ENCODE measurements at regions not wholly inside any gene's neighbourhood (a gene's known extent, or its start where the extent isn't known, plus 50 kb on each side); places are given as distances from the start of the nearest gene placed in this dataset.

GRCh38 chr4:17284323-17285175 is 227.3 kb downstream of the QDPR start:
- Histone ChIP-seq H3K79me1 (ENCODE audit: low read length) (no peaks in the 10 kb centered on the region), H4K5ac (ENCODE audit: low read length) (no peak overlapping the region), H3K4me3 (ENCODE audit: low read length) (no peak overlapping the region), H2BK5ac (ENCODE audit: low read length) (no peak overlapping the region), H2AK5ac (ENCODE audit: low read length) (no peak overlapping the region), H4K8ac (ENCODE audit: low read depth, low read length) (no peak overlapping the region), H3K79me2 (ENCODE audit: control insufficient read depth, insufficient read depth, low read length) (no peaks in the 10 kb centered on the region), H3K18ac (ENCODE audit: low read length) (no peak overlapping the region), H3K9ac (ENCODE audit: low read length) (no peak overlapping the region), H3K56ac (ENCODE audit: low read length) (no peak overlapping the region), H3K36me3 (ENCODE audit: control insufficient read depth, insufficient read depth, low read length) (no peaks in the 10 kb centered on the region), H3K27me3 (ENCODE audit: insufficient read depth, low read length, poor library complexity) (no peaks in the 10 kb centered on the region), H3K4me2 (ENCODE audit: low read length) (no peak overlapping the region), H3K27ac (ENCODE audit: low read depth, low read length) (no peak overlapping the region), H3K4ac (ENCODE audit: low read depth, low read length) (no peak overlapping the region), H2BK15ac (replicated peaks; ENCODE audit: low read depth) (no peak overlapping the region), H3K23ac (ENCODE audit: low read length) (no peak overlapping the region), H3K4me1 (ENCODE audit: control insufficient read depth, low read depth, low read length) (no peaks in the 10 kb centered on the region), H2BK120ac (ENCODE audit: low read depth, low read length) (no peak overlapping the region)
- no peak for DNase-seq
- no CpG with 5 or more reads among the region's 5 CpGs for WGBS (ENCODE audit: extremely low coverage, insufficient coverage, low lambda C conversion rate)

DNA sequence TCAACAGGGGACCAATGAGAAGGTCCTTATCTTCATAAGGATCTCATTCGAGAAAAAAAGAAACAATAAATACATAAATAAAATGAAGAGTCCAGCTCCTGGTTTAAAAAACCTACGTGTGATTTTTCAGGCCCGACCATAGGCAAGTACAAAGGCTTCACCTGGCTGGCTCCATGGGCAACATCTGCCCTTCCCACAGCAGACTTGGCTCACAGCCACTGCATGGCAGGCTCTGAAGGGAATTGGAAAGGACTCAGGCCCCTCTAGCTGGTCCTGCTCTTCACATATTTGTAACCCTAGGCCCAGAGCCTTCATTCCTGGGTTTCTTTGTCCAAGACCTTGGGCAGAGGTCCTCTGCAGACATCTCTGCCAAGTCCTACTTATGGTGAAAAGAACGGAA is 228.1 kb downstream of the QDPR start:
- H3K79me1 ChIP-seq (ENCODE audit: low read length), result no peaks in the 10 kb centered on the region
- no peak overlapping the region for H4K5ac ChIP-seq (ENCODE audit: low read length)
- no peak overlapping the region for H3K23ac ChIP-seq (ENCODE audit: low read length)
- no peak overlapping the region for H2BK15ac ChIP-seq (replicated peaks; ENCODE audit: low read depth)
- H2BK120ac ChIP-seq (ENCODE audit: low read depth, low read length), result no peak overlapping the region
- H3K18ac ChIP-seq (ENCODE audit: low read length), result no peak overlapping the region
- H3K4me3 ChIP-seq (ENCODE audit: low read length), result no peak overlapping the region
- DNase-seq, result no peak
- no peaks in the 10 kb centered on the region for H3K36me3 ChIP-seq (ENCODE audit: control insufficient read depth, insufficient read depth, low read length)
- no peaks in the 10 kb centered on the region for H3K79me2 ChIP-seq (ENCODE audit: control insufficient read depth, insufficient read depth, low read length)
- no CpG with 5 or more reads among the region's 4 CpGs for WGBS (ENCODE audit: extremely low coverage, insufficient coverage, low lambda C conversion rate)
- no peak overlapping the region for H3K56ac ChIP-seq (ENCODE audit: low read length)
- H3K27ac ChIP-seq (ENCODE audit: low read depth, low read length), result no peak overlapping the region
- H4K8ac ChIP-seq (ENCODE audit: low read depth, low read length), result no peak overlapping the region
- no peaks in the 10 kb centered on the region for H3K27me3 ChIP-seq (ENCODE audit: insufficient read depth, low read length, poor library complexity)
- no peak overlapping the region for H3K9ac ChIP-seq (ENCODE audit: low read length)
- no peak overlapping the region for H2BK5ac ChIP-seq (ENCODE audit: low read length)
- no peak overlapping the region for H3K4ac ChIP-seq (ENCODE audit: low read depth, low read length)
- H2AK5ac ChIP-seq (ENCODE audit: low read length), result no peak overlapping the region
- H3K4me2 ChIP-seq (ENCODE audit: low read length), result no peak overlapping the region
- no peaks in the 10 kb centered on the region for H3K4me1 ChIP-seq (ENCODE audit: control insufficient read depth, low read depth, low read length)

DNA sequence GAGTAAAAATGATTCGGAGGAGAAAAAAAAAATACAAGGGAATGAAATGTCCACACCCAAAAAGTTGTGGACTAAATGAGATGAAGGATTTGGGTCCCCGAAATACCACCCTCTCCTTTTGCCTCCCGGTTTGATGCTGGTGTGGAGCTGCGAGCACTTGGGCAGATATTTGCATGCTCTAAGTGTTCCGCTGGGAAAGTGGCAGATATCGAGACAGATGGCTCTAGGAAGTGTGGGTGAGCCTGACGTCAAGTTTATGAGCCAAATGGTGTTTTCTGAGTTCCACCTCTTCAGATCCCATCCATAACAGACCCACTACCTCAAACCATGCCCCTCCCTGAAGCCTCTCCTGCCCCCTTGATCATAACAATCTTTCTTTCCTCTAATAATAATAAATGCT is 228.6 kb downstream of the QDPR start:
- H3K9ac ChIP-seq (ENCODE audit: low read length), result no peak overlapping the region
- H3K18ac ChIP-seq (ENCODE audit: low read length), result no peak overlapping the region
- no peak overlapping the region for H4K5ac ChIP-seq (ENCODE audit: low read length)
- WGBS (ENCODE audit: extremely low coverage, insufficient coverage, low lambda C conversion rate), result no CpG with 5 or more reads among the region's 7 CpGs
- H3K23ac ChIP-seq (ENCODE audit: low read length), result no peak overlapping the region
- H2BK5ac ChIP-seq (ENCODE audit: low read length), result no peak overlapping the region
- H3K27ac ChIP-seq (ENCODE audit: low read depth, low read length), result no peak overlapping the region
- no peaks in the 10 kb centered on the region for H3K4me1 ChIP-seq (ENCODE audit: control insufficient read depth, low read depth, low read length)
- H4K8ac ChIP-seq (ENCODE audit: low read depth, low read length), result no peak overlapping the region
- DNase-seq, result no peak
- no peaks in the 10 kb centered on the region for H3K27me3 ChIP-seq (ENCODE audit: insufficient read depth, low read length, poor library complexity)
- H2AK5ac ChIP-seq (ENCODE audit: low read length), result no peak overlapping the region
- no peak overlapping the region for H3K56ac ChIP-seq (ENCODE audit: low read length)
- H3K4me3 ChIP-seq (ENCODE audit: low read length), result no peak overlapping the region
- no peak overlapping the region for H3K4ac ChIP-seq (ENCODE audit: low read depth, low read length)
- H2BK120ac ChIP-seq (ENCODE audit: low read depth, low read length), result no peak overlapping the region
- H3K4me2 ChIP-seq (ENCODE audit: low read length), result no peak overlapping the region
- H3K36me3 ChIP-seq (ENCODE audit: control insufficient read depth, insufficient read depth, low read length), result no peaks in the 10 kb centered on the region
- no peaks in the 10 kb centered on the region for H3K79me2 ChIP-seq (ENCODE audit: control insufficient read depth, insufficient read depth, low read length)
- H2BK15ac ChIP-seq (replicated peaks; ENCODE audit: low read depth), result no peak overlapping the region
- no peaks in the 10 kb centered on the region for H3K79me1 ChIP-seq (ENCODE audit: low read length)

GRCh38 chr4:17280261-17281018 is 231.4 kb downstream of the QDPR start:
- Histone ChIP-seq H3K27ac (ENCODE audit: low read depth, low read length) (no peak overlapping the region), H3K18ac (ENCODE audit: low read length) (no peak overlapping the region), H2AK5ac (ENCODE audit: low read length) (no peak overlapping the region), H3K4me3 (ENCODE audit: low read length) (no peak overlapping the region), H3K27me3 (ENCODE audit: insufficient read depth, low read length, poor library complexity) (no peaks in the 10 kb centered on the region), H3K23ac (ENCODE audit: low read length) (no peak overlapping the region), H2BK15ac (replicated peaks; ENCODE audit: low read depth) (no peak overlapping the region), H3K4me1 (ENCODE audit: control insufficient read depth, low read depth, low read length) (no peaks in the 10 kb centered on the region), H3K79me2 (ENCODE audit: control insufficient read depth, insufficient read depth, low read length) (no peaks in the 10 kb centered on the region), H3K4me2 (ENCODE audit: low read length) (no peak overlapping the region), H2BK120ac (ENCODE audit: low read depth, low read length) (no peak overlapping the region), H4K5ac (ENCODE audit: low read length) (no peak overlapping the region), H2BK5ac (ENCODE audit: low read length) (no peak overlapping the region), H4K8ac (ENCODE audit: low read depth, low read length) (no peak overlapping the region), H3K36me3 (ENCODE audit: control insufficient read depth, insufficient read depth, low read length) (no peaks in the 10 kb centered on the region), H3K56ac (ENCODE audit: low read length) (no peak overlapping the region), H3K4ac (ENCODE audit: low read depth, low read length) (no peak overlapping the region), H3K9ac (ENCODE audit: low read length) (no peak overlapping the region), H3K79me1 (ENCODE audit: low read length) (no peaks in the 10 kb centered on the region)
- no peak for DNase-seq
- WGBS (ENCODE audit: extremely low coverage, insufficient coverage, low lambda C conversion rate), result no CpG with 5 or more reads among the region's 6 CpGs

DNA sequence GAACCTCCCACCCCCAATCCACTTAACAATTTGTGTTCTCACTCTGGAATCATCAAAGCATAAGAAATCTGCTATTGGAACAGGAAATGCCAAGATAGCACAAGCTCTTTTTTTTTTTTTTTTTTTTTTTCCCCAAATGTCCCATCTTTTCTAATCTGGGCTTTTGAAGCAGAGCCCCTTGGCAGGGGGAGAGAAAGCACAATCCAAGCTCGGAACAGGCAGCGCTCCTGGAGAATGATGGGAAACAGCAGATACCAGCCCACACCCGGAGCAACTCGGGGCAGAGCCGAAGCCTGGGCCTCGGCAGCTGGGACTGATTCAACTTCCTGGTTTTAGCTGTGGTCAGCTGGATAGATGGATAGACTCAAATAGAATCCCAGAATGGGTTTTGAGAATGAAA is 235.1 kb downstream of the QDPR start:
- Histone ChIP-seq H3K4me3 (ENCODE audit: low read length) (no peak overlapping the region), H3K79me2 (ENCODE audit: control insufficient read depth, insufficient read depth, low read length) (no peaks in the 10 kb centered on the region)
- no CpG with 5 or more reads among the region's 6 CpGs for WGBS (ENCODE audit: extremely low coverage, insufficient coverage, low lambda C conversion rate)

More for the DNA sequence above, 235.1 kb downstream of the QDPR start:
- Histone ChIP-seq H3K4ac (ENCODE audit: low read depth, low read length) (no peak overlapping the region), H2BK15ac (replicated peaks; ENCODE audit: low read depth) (no peak overlapping the region), H4K8ac (ENCODE audit: low read depth, low read length) (no peak overlapping the region), H2AK5ac (ENCODE audit: low read length) (no peak overlapping the region), H3K4me2 (ENCODE audit: low read length) (no peak overlapping the region), H2BK120ac (ENCODE audit: low read depth, low read length) (no peak overlapping the region), H3K23ac (ENCODE audit: low read length) (no peak overlapping the region), H3K4me1 (ENCODE audit: control insufficient read depth, low read depth, low read length) (peaks cover 6% of the 10 kb centered on the region), H3K36me3 (ENCODE audit: control insufficient read depth, insufficient read depth, low read length) (no peaks in the 10 kb centered on the region), H3K27me3 (ENCODE audit: insufficient read depth, low read length, poor library complexity) (no peaks in the 10 kb centered on the region), H3K18ac (ENCODE audit: low read length) (no peak overlapping the region), H3K27ac (ENCODE audit: low read depth, low read length) (no peak overlapping the region), H3K56ac (ENCODE audit: low read length) (no peak overlapping the region), H2BK5ac (ENCODE audit: low read length) (no peak overlapping the region), H4K5ac (ENCODE audit: low read length) (no peak overlapping the region), H3K79me1 (ENCODE audit: low read length) (no peaks in the 10 kb centered on the region), H3K9ac (ENCODE audit: low read length) (no peak overlapping the region)
- peak; percentile 44 for DNase-seq
